ENCODE measurements at regions not wholly inside any gene's neighbourhood (a gene's known extent, or its start where the extent isn't known, plus 50 kb on each side); places are given as distances from the start of the nearest gene placed in this dataset.
"Not testable (repeated sequence)": the region's sequence is repeated elsewhere in the genome, so short reads cannot be mapped to it uniquely, and the experiment has no call there.

DNA sequence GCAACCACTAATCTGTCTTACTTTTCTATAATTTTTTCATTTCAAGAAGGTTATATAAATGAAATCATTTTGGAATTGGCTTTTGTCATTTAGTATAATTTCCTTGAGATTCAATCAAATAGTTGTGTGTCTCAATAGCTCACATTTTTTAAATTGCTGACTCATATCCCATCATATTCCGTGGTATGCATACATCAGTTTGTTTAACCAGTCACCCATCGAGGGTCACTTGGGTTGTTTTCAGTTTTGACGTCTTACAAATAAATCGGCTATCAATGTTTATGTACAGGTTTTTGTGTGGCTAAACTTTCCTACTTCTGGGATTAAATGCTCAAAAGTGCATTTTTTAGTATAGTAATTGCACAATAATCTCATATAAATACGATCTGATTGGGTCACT, 185.5 kb downstream of the TAF11L14 start:
- DNase-seq (ENCODE audit: low read depth) = no peak

GRCh38 chr5:17828681-17829080, 194.4 kb downstream of the TAF11L14 start:
- DNase-seq (ENCODE audit: low read depth) = no peak

GRCh38 chr5:17829456-17829855, 195.2 kb downstream of the TAF11L14 start:
- DNase-seq (ENCODE audit: low read depth) = no peak

DNA sequence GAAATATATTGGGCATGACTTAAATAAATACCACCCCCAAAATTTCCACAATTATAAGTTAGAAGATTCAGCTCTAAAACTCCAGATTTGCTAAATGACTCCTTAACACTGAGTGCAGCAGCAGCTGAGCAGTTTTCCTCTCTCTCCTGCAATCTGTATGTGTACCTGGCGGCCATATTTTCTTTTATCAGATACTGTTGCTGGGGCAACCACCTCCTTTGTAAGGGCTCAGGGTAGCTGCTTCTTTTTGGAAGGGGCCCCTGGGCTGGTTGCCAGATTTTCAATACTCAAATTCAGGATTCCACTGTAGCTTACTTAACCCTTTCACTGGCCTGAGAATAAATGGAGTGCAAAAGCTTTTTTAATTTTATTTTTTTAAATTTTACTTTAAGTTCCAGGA, 197.0 kb downstream of the TAF11L14 start:
- DNase-seq (ENCODE audit: low read depth) = no peak

- no peak for DNase-seq (ENCODE audit: low read depth)
Observed at GRCh38 chr5:17832949-17833745, 198.9 kb downstream of the TAF11L14 start.

- no peak for DNase-seq (ENCODE audit: low read depth)
Observed at GRCh38 chr5:17837757-17838156, 203.5 kb downstream of the TAF11L14 start.

DNA sequence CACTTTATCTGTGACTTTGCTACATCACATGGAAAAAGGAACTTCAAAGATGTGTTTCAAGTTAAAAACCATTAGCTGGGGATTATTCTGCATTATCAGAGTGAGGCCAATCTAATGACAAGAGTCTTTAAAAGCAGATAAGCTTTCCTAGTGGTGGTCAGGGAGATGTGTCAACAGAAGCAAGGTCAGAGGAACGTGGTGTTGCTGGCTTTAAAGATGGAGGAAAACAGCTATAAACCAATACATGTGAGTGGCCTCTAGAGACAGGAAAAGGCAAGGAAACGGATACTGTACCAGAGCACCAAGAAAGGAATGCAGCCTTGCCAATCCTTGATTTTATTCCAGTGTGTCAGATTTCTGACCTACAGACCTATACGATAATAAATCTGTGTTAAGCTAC, 204.2 kb downstream of the TAF11L14 start:
- DNase-seq (ENCODE audit: low read depth) = no peak

- DNase-seq (ENCODE audit: low read depth) = no peak
Observed at GRCh38 chr5:17839848-17840247, 205.6 kb downstream of the TAF11L14 start.

- no peak for DNase-seq (ENCODE audit: low read depth)
Observed at GRCh38 chr5:17846496-17846895, 212.2 kb downstream of the TAF11L14 start.

GRCh38 chr5:17847286-17847685, 213.0 kb downstream of the TAF11L14 start:
- no peak for DNase-seq (ENCODE audit: low read depth)

- no peak for DNase-seq (ENCODE audit: low read depth)
Observed at GRCh38 chr5:17852111-17852510, 217.9 kb downstream of the TAF11L14 start.

DNA sequence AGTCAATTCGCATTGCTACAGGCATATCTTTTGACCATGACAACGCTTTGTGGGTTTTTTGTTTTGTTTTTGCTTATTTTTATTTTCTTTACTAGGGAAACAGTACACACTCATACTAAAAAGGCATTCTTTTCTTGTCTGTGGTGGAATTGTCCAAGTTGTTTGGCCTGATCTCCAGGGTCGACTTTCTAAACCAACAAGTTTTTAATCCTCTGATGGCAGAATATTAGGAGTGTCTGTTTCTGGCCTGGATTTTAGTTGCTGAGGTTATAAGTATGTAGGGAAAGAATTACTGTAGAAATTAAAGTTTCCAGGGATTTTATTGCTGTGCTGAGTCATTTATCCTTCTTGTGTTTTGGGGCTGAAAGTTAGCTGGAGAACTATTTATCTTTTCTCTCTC, 218.5 kb downstream of the TAF11L14 start:
- no peak for DNase-seq (ENCODE audit: low read depth)

GRCh38 chr5:17854901-17855300, 220.6 kb downstream of the TAF11L14 start:
- no peak for DNase-seq (ENCODE audit: low read depth)

- DNase-seq (ENCODE audit: low read depth) = no peak
Observed at GRCh38 chr5:17860660-17861315, 226.5 kb downstream of the TAF11L14 start.

DNA sequence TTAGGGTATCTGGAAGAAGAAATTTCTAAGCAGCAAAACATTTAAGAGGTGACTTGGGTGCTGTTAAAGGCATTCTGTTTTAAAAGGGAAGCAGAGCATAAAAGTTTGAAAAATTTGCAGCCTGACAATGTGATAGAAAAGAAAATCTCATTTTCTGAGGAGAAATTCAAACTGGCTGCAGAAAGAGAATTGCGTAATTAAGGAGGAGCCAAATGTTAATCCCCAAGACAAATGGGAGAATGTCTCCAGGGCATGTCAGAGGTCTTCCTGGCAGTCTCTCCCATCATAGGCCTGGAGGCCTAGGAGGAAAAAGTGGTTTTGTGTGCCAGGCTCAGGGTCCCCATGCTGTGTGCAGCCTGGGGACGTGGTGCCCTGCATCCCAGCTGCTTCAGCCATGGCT, 230.6 kb downstream of the TAF11L14 start:
- DNase-seq (ENCODE audit: low read depth) = not testable (repeated sequence)

DNA sequence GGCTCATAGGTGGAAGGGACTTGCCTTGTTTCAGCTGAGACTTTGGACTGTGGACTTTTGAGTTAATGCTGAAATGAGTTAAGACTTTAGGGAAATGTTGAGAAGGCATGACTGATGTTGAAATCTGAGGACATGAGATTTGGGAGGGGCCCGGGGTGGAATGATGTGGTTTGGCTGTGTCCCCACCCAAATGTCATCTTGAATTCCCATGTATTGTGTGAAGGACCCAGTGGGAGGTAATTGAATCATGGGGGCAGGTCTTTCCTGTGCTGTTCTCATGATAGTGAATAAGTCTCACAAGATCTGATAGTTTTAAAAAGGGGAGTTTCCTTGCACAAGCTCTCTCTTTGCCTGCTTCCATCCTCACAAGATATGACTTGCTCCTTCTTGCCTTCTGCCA, 231.7 kb downstream of the TAF11L14 start:
- DNase-seq (ENCODE audit: low read depth) = not testable (repeated sequence)

DNA sequence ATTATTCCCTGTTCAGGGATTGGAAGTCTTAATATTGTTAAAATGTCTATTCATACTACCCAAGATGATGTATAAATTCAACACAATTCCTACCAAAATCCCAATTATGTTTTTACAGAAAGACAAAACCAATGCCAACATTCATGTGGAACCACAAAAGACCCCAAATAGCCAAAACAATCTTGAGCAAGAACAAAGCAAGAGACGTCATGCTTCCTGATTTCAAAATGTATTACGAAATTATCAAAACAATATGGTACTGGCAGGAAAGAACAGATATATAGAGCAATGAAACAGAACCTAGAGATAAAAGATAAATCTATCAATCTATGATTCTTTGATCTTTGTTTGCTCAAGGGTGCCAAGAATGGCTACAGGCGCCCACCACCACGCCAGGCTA, 237.9 kb downstream of the TAF11L14 start:
- no peak for DNase-seq (ENCODE audit: low read depth)

GRCh38 chr5:17878541-17878940, 244.3 kb downstream of the TAF11L14 start:
- DNase-seq (ENCODE audit: low read depth) = no peak

GRCh38 chr5:17879276-17879675, 245.0 kb downstream of the TAF11L14 start:
- DNase-seq (ENCODE audit: low read depth) = no peak

- DNase-seq (ENCODE audit: low read depth) = no peak
Observed at GRCh38 chr5:17880869-17881268, 246.6 kb downstream of the TAF11L14 start.

DNA sequence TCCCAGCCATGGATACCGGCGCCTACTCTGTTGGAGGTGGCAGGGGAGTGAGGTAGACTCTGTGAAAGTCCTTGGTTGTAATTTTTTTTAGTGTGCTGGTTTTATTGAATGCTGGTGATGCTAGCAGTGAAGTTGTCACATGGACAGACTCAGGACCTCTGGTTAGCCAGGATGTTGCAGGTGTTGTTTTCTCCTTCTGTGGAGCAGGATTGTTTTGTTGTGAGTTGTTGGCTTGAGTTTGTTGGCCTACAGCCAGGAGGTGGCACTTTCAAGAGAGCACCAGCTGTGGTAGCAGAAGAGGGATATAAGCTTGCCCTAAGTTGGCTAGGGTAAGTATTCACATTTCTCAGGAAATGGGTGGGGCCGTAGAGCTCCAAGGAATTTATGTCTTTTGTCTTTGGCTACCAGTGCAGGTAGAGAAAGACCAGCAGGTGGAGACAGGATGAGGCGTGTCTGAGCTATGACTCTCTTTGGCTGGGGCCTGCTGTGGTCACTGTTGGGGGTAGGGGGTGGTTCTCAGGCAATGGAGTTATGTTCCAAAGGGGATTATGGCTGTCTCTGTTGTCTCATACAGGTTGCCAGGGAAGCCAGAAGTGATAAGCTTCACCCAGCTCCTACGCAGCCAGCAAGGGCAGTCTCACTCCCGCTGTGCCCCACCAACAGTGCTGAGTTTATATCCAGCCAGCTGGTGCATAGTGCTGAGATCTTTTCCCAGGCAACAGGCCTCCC, 248.7 kb downstream of the TAF11L14 start:
- DNase-seq (ENCODE audit: low read depth) = no peak

GRCh38 chr5:17888155-17888554, 253.9 kb downstream of the TAF11L14 start:
- no peak for DNase-seq (ENCODE audit: low read depth)

Measured in myocyte (in vitro differentiated cells).